CD4-positive, alpha-beta T cell (primary cell): ENCODE measurements at regions not wholly inside any gene's neighbourhood (a gene's known extent, or its start where the extent isn't known, plus 50 kb on each side); places are given as distances from the start of the nearest gene placed in this dataset.

Experiments used
- ATAC-seq: fragments of 200-7000 bp; cut with Tn5 transposase; one replicate; pipeline ENCODE4 v1.10.0; 2022; ENCODE audit warnings: mild to moderate bottlenecking; ENCODE audit not compliant: poor library complexity
- CTCF ChIA-PET: fragments of 350-600 bp; sonication (Branson Sonifier 250); formaldehyde crosslinking; loops from one replicate; lab custom pipeline; 2021; ENCODE audit warnings: antibody characterized with exemption, inconsistent platforms; lab: Charles Lee
- POLR2A ChIA-PET: fragments of 350-600 bp; sonication (Branson Sonifier 250); formaldehyde crosslinking; loops from one replicate; lab custom pipeline; 2021; ENCODE audit warnings: antibody characterized with exemption, inconsistent platforms; lab: Charles Lee
- DNase-seq, 14 experiments: peaks; one replicate each; pipeline ENCODE4 v3.0.0-alpha.2; 2013 to 2020; ENCODE audit warnings: mixed read lengths in 2 of 14
- H3K27ac ChIP-seq, 2 donors: one replicate each; pipeline versions ENCODE4 v1.5.1 to v1.7.0; 2013; ENCODE audit warnings: low read length in 2 of 2, low read depth in 1 of 2, mild to moderate bottlenecking in 1 of 2
- H3K27me3 ChIP-seq, 2 experiments: 1 replicate in 1 of 2; 2 replicates in 1 of 2; pipeline versions ENCODE4 v1.6.1 to v1.7.0; 2013; ENCODE audit warnings: low read length in 2 of 2, control low read depth in 1 of 2, mild to moderate bottlenecking in 1 of 2, moderate library complexity in 1 of 2; ENCODE audit not compliant: insufficient read depth in 2 of 2, control insufficient read depth in 1 of 2
- H3K36me3 ChIP-seq: one replicate; pipeline ENCODE4 v1.6.1; 2013; ENCODE audit warnings: low read length, control low read depth; ENCODE audit not compliant: insufficient read depth
- H3K4me1 ChIP-seq: one replicate; pipeline ENCODE4 v1.6.1; 2013; ENCODE audit warnings: low read length, control low read depth; ENCODE audit not compliant: insufficient read depth
- H3K4me3 ChIP-seq: one replicate; pipeline ENCODE4 v1.5.1; 2013; ENCODE audit warnings: mild to moderate bottlenecking, low read length, moderate library complexity
- H3K9me3 ChIP-seq, 2 experiments: 1 replicate in 1 of 2; 2 replicates in 1 of 2; pipeline versions ENCODE4 v1.6.1 to v1.7.0; 2013; ENCODE audit warnings: low read length in 2 of 2, mild to moderate bottlenecking in 2 of 2, control low read depth in 1 of 2, moderate library complexity in 1 of 2; ENCODE audit not compliant: control insufficient read depth in 1 of 2, insufficient read depth in 1 of 2
- H3K27ac Mint-ChIP-seq: one replicate; pipeline ENCODE4 v1.8.0; 2020; ENCODE audit warnings: mixed read lengths
- H3K27me3 Mint-ChIP-seq: one replicate; pipeline ENCODE4 v1.8.0; 2021; ENCODE audit warnings: mixed read lengths
- H3K36me3 Mint-ChIP-seq: one replicate; pipeline ENCODE4 v1.8.0; 2021; ENCODE audit warnings: low read depth, mixed read lengths
- H3K4me1 Mint-ChIP-seq: one replicate; pipeline ENCODE4 v1.8.0; 2021; ENCODE audit warnings: low read depth, mixed read lengths
- H3K4me3 Mint-ChIP-seq: one replicate; pipeline ENCODE4 v1.8.0; 2020; ENCODE audit warnings: mild to moderate bottlenecking, mixed read lengths
- H3K9me3 Mint-ChIP-seq: one replicate; pipeline ENCODE4 v1.8.0; 2020; ENCODE audit warnings: mixed read lengths
- CTCF ChIP-seq: fragments of 200-600 bp; IDR thresholded peaks from one replicate; pipeline ENCODE4 v1.8.0; 2022; ENCODE audit warnings: antibody characterized with exemption, mild to moderate bottlenecking
- intact Hi-C, 2 experiments: fragments of 100-400 bp; cut with DNase I in 1 of 2; cut with micrococcal nuclease in 1 of 2; formaldehyde crosslinking; loops; one replicate each; pipeline versions ENCODE4 v1.15.1 to v1.9.0; 2023 to 2025; cut with DNase I, micrococcal nuclease

GRCh38 chr11:37999171-37999570 lies 1401.1 kb upstream of the RAG2 start:
- Histone ChIP-seq H3K4me1 (no peaks in the 10 kb centered on the region), H3K27me3 (no peaks in the 10 kb centered on the region), H3K27ac (no peak overlapping the region), H3K36me3 (no peaks in the 10 kb centered on the region), H3K4me3 (no peak overlapping the region), H3K9me3 (no peaks in the 10 kb centered on the region)
- ChIA-PET POLR2A (no interaction called here), CTCF (no interaction called here)
- DNase-seq (no peak), ATAC-seq (no peak)
- H3K4me1 Mint-ChIP-seq, result no peaks in the 10 kb centered on the region
- H3K4me3 Mint-ChIP-seq, result no peak overlapping the region
- intact Hi-C loops, result no loop called here
- H3K27ac Mint-ChIP-seq, result no peak overlapping the region
- TF ChIP-seq CTCF, result no peak
- peaks cover 6% of the 10 kb centered on the region for H3K9me3 Mint-ChIP-seq
- H3K27me3 Mint-ChIP-seq, result no peaks in the 10 kb centered on the region
- no peaks in the 10 kb centered on the region for H3K36me3 Mint-ChIP-seq

GRCh38 chr11:37995886-37996285 lies 1397.8 kb upstream of the RAG2 start:
- ChIA-PET POLR2A (no interaction called here), CTCF (no interaction called here)
- no peaks in the 10 kb centered on the region for H3K4me1 ChIP-seq
- Mint-ChIP-seq H3K27me3 (no peaks in the 10 kb centered on the region), H3K9me3 (peaks cover 3% of the 10 kb centered on the region), H3K4me3 (no peak overlapping the region), H3K27ac (no peak overlapping the region), H3K4me1 (no peaks in the 10 kb centered on the region), H3K36me3 (no peaks in the 10 kb centered on the region)
- H3K27me3 ChIP-seq, result no peaks in the 10 kb centered on the region
- intact Hi-C loops, result no loop called here
- H3K4me3 ChIP-seq, result no peak overlapping the region
- TF ChIP-seq CTCF, result no peak
- DNase-seq (no peak), ATAC-seq (no peak)
- H3K27ac ChIP-seq, result no peak overlapping the region
- no peaks in the 10 kb centered on the region for H3K9me3 ChIP-seq
- H3K36me3 ChIP-seq, result no peaks in the 10 kb centered on the region

- H3K4me3 Mint-ChIP-seq, result no peak overlapping the region
- no peak for DNase-seq
- CTCF ChIA-PET, result no interaction called here
- H3K4me1 Mint-ChIP-seq, result no peaks in the 10 kb centered on the region
- H3K4me1 ChIP-seq, result no peaks in the 10 kb centered on the region
- H3K27ac Mint-ChIP-seq, result no peak overlapping the region
- ATAC-seq, result no peak
- H3K4me3 ChIP-seq, result no peak overlapping the region
- intact Hi-C loops, result no loop called here
- no peak for TF ChIP-seq CTCF
- H3K27me3 ChIP-seq, result no peaks in the 10 kb centered on the region
- H3K27ac ChIP-seq, result no peak overlapping the region
- H3K27me3 Mint-ChIP-seq, result no peaks in the 10 kb centered on the region
- H3K36me3 ChIP-seq, result no peaks in the 10 kb centered on the region
- POLR2A ChIA-PET, result no interaction called here
- H3K9me3 Mint-ChIP-seq, result peaks cover 8% of the 10 kb centered on the region
- H3K9me3 ChIP-seq, result peaks cover 3 to 4% of the 10 kb centered on the region in 2 experiments
- H3K36me3 Mint-ChIP-seq, result no peaks in the 10 kb centered on the region
These were observed 1390.0 kb upstream of the RAG2 start for GRCh38 chr11:37988031-37988430.
